Fibroblast of skin of back (primary cell): ENCODE measurements at regions not wholly inside any gene's neighbourhood (a gene's known extent, or its start where the extent isn't known, plus 50 kb on each side); places are given as distances from the start of the nearest gene placed in this dataset.

Experiments
- DNase-seq: peaks from one replicate; pipeline ENCODE4 v3.0.0-alpha.2; 2013

DNA sequence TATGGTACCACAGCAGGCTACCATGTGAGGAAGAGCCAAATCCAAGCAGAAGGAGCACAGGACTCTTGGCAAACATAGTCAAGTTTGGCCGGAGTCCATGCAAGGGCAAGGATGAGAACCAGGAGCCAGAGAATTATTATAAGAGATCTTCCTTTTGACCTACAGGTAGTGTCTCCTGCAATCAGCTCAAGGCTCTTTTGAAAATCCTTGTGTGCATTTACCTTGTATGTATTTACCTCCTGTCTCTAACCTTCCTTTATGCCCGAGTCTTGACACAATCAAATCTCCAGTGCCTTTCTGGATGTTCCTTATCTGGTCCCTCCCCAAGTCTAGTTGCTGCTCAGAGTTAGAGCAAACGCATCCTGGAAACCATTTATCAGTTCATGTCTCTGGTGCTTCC, 855.0 kb upstream of the CELF4 start:
- DNase-seq: no peak

DNA sequence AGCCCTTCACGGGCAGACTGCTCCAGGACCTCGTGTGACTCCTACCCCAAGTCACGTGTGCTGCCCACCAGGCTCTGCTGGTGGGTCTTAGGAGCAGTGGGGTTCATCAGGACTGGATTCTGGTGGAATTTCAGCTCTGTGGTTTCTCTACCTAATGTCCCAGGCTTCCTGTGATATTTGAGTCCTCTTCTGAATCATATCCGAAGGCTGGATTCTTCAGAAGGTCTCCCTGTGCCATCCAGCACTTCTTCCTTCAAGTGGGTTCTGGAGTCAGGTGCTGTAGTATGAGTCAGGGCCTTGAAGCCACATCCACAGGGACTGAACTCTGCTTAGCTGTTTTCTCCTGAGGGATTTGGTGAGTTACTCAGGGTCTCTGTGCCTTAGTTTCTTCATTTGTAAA, 850.2 kb upstream of the CELF4 start:
- no peak for DNase-seq

DNA sequence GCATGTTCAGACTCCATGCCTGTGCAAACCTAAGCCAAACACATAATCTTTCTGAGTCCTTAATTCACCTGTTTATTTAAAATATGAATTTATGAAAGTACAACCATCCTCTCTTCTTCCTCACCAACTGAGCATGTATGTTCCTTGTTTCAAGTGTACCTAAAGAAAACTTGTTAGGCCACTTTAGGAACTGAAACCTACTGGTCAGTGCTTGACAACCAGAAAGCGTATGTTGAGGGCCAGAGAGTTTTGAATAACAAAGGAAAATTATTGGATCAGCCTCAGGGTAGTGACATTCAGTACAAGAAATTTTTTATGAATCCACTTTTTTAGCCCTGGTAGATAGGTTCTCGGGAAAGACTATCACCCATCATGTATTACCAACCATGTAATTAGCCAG, 847.6 kb upstream of the CELF4 start:
- no peak for DNase-seq

DNA sequence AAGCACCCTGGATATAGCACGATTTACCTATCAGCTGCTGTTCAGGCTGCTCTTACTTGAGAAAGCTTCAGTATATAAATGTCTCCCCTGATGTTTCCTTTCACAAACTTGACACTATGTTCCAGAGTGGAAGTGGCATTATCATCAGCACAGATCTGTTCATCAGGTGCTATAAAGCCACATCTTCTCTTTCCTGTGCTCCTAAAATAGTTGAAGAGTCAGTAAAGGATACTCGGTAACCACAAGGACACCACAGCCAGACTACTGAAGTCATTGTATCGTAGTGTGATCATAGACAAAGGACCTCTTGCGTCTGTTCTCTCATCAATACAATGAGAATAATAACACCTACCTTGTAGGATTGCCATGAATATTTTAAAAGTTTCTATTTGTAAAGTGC, 841.0 kb upstream of the CELF4 start:
- DNase-seq: no peak

DNA sequence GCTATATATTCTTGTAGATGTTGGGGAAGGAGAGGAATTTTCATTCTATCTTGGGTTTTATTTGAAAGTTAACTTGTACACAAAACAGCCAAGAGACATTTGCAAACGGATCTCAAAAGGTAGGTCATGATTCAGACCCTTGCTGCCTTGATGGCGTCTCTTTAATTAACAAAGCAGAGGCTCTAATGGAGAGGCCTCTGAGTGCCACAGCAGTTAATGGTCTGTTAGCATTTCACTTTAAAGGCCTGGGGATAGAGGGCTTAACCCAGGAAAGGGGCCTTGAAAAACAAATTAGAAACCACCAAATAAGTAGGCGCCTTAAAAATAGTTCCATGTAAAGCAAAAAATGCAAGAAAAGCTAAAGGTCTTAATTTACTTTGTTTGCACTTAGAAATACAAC, 836.9 kb upstream of the CELF4 start:
- no peak for DNase-seq

DNA sequence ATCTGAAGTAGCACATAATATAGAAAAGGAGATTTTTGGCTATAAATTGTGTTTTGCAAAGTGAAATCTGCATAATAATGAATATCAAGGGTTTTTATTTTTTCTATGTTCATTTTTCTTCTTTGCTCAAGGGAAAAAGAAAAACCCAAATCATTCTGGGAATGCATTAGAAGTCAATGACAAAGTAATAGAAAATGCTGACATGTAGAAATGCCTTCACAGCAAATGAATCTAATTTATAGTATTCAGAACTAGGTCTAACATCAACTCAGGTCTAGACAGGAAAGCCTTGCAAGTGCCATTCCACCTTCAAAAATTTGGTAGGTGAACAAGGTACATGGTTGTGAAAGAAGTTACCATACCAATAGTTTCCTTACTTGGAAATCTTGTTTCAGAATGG, 831.5 kb upstream of the CELF4 start:
- no peak for DNase-seq

DNA sequence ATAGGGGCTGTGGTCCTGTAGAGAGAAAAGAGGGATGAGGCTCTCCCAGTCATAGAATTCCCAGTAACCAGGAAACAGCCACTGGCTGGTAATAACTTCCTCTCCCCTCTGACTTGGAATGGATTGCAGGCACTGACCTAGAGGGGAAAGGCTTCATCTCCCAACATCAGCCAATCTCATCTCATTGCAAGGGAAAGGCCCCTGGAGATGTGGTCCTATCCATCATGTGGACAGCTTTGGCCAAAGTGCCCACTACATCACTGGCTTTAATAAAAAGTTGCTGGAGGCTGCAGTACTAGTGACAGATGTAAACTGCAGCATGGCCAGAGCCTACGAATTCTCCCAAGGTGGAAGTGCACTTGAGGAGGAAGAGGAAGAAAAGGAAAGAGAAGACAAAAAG, 820.5 kb upstream of the CELF4 start:
- DNase-seq: no peak

DNA sequence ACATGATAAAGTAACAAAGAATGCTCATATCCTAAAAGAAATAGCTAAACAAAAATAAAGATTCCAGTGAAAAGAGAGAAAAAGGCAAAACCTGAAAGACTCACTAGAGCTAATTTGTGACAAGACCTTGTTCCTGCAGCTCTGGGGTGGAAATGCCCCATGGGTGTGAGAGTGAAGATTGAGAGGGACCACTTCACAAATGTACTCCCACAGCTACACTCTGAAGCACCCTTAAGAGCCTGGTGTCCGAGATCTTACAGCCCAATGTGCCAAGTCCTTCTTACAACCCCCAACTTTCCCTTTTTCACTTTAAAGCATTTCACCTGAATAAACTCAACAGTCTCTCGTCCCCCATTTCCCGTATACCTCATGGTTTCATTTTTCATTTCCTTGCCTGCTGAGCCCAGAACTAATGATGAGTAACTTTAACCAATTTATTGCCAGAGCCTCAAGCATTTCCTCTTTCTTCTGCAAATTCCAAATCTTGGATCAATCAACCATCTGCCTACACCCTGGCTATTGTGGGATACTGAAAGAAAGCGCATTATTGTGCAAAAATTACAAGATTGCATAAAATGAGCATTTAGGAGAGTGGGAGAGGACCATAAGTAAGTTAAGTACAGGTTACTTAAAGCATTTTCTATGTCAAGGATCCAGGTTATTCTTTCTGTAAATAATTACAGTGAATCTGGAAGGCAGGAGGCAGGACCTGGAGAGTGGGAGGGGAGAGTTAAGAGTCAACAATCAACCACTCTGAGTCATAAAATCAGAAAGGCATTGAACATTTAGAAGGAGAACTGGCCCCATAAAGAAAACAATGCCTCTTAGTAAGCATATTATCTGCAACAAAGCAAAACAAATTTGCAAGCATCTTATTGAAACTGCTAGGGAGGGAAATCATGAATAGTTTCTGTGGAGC, 804.4 kb upstream of the CELF4 start:
- DNase-seq: no peak

DNA sequence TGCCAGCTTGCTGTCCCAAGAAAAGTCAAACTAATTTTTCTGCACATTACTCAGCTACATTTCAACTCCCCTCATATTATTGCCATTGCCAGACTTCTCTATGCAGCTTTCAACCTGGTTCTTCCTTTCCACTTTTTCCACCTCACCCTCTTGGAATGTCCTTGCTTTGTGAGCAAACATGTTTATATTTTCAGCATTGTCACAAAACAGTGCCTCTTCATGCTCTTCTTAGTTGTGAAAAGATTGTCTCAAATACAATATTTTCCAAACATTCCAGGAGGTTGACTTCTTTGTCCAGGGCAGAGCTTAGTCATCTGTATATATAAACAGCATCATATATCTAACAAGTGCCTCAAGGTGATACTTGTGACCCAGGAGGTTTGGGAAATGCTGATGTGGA, 803.3 kb upstream of the CELF4 start:
- no peak for DNase-seq

DNA sequence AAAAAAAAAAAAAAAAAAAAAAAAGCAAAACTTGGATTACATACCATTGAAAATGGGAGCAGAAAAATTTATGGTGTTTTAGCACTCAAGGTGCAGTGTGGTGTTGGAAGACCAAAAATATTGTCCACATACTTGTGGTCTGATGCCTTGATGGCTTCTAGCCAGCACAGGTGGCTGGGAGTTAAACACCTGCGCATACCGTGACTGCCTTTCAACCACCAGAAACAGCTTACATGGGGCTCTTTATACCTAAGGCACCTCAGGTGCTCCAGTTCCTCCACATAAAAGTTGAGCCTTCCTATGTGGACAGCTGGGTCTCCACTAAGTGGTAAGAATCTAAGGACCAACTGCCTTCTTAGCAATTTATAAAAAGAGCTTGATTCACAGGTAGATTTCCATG, 802.6 kb upstream of the CELF4 start:
- no peak for DNase-seq

DNA sequence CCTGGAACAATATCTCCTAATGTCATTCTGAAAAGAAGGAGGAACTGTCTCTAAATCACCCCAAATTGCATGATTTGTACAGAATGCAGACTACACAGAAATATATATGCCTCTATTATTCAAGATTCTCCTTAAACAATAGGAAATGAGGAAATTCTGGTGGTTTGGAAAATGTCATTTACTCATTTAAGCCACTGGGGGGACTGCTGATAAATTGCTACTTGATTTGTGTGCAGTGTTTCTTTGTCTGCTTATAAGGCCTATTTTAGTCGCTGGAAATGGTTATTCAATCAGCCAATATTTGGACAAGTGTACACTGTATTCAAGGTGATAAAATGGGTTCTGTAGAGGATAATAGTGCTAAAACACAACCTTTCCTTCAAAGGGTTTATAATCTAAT, 801.9 kb upstream of the CELF4 start:
- DNase-seq: no peak

DNA sequence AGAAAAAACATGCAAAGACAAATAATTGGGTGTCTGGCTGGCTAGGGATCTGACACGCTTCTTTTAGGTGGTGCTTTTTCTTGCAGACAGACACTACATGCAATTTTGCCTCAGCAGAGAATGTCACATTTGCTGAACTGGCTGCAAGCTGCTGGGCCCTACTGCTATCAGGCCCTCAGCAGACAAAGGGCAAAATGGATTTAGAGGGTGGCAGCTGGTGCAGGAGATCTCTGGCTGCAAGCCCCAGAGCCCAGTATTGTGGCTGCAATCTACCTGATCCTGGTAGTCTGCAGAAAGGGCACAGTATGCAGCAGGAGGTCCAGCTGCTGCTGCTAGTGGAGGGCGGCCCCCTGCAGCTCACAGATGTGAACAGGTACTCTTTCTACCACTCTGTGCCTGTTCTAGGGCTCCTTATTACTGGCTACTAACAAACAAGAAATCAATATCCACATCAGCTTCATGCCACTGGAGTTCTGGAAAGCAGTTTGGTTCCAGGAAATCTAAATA, 796.7 kb upstream of the CELF4 start:
- no peak for DNase-seq

DNA sequence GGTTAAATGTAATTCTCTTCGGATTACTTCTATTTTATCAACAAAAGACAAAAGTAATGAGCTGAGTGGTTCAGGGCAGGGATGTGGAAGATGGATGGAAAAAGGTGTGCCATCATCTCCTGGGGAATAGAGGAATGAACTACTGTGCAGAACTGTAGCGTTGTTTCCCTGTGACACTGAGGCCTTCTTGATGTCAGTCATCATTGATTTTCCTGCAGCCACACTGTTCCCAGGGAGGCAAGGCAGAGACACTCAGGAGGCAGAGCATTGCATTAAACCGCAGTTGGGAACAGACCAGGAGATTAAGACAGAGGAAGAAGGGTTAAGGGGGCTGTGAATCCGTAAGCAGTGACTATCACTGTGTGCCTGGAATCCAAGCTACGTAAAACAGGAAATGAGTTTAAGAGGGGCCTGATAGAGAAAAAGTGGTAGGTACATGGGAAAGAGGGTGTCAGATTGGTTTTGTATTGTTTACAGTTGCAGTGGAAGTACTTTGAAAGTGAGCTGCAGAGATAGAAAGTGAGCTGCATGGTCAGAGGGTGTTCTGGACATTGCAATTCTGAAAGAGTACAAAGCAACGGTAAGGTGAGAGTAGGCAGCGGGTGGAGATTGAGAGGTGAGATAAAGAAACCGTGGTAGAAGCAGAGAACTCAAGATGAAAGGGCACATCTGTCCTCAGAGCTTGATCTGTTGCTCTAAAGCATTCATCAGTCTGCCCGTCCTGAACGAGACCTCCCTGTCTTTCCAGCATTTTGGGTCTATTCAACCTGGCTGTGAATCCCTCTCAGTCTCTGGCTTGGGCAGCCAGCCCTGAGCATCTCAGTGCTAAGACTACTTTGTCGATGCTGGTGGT, 793.4 kb upstream of the CELF4 start:
- no peak for DNase-seq

DNA sequence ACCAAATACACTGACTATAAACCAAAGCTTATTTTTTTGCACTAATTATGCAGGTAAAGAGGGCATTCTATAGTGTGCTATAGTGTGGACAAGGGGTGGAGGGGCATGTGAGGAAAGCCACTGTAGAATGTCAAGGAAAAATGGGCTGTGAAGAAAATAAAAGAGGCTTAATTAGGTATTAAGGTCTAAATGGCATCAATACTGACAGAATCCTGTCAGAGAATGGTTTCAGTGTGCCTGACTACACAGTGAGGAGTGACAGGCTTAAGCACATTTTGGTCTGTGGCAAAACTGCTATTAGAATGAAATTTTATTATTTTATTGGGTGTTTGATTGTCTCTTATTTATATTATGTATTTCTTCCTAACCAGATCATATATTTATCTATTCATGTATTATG, 787.6 kb upstream of the CELF4 start:
- DNase-seq: no peak

DNA sequence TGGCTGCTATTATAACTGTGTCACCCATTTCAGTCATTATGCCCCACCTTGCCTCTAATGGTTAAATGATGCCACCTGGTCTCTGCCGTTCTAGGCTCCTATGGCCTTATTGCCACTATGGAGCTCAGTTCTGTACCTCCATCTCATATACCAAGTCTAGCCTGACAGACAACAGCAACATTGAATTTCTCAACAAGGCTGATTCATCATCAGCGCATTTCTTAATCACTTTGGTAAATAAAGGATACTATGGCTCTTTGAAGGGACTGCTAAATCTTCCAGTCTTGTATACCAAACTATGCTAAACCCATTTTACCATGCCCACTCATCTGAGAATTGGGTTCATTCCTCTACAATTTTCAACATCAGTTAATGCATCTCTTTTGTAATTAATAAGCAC, 784.5 kb upstream of the CELF4 start:
- no peak for DNase-seq

DNA sequence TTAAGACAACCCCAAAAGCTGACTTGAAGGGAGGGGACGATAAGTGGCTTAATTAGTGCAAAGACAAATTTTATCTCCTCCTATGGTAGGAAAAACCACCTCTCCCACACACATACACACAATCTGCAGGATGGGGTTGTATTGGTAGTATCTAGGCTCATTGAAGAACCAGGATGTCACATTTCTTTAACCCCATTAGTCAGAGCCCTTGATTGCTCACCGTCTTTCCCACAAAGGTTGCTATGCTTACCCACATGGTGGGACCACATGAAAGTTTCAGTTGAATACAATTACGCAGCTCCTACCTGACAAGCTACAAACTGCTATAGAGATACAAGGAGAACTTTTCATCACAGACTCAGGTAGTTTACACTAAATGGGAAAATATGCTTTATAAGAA, 765.0 kb upstream of the CELF4 start:
- no peak for DNase-seq

DNA sequence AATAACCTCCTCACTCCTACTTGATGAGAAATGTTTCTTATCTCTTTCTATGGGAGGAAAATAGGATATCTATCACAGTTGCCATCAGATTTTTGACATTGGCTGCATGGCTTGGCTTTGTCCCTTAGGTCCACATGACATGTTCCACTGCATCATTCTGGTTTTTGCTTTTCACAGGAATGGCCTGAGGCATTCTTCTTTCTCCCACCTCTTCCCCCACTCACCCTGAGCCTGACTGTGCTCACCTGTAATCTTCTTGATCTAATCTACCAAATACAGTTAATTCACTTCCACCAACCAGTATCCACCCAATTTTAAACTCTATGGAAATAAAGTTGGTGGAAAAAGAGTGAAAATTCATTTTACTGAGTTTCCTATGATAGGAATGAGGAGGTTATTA, 763.5 kb upstream of the CELF4 start:
- DNase-seq: no peak

DNA sequence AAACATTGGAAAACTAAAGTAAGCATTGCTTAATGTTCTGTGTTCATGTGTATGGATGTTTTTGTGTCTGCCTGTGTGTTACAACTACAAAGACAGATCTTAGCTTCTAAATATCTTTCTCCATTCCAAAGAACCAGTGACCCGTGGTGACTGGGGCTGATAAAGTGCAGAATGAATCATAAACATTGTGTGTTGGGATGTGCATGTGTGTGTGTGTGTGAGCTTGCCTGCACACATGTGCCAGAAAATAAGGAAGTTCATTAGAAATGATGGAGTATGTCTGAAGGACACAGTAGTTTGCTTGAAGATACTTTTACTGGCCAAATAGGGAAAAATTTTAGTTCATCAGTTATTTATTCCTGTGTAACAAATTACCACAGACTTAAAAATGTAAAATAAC, 756.6 kb upstream of the CELF4 start:
- no peak for DNase-seq

DNA sequence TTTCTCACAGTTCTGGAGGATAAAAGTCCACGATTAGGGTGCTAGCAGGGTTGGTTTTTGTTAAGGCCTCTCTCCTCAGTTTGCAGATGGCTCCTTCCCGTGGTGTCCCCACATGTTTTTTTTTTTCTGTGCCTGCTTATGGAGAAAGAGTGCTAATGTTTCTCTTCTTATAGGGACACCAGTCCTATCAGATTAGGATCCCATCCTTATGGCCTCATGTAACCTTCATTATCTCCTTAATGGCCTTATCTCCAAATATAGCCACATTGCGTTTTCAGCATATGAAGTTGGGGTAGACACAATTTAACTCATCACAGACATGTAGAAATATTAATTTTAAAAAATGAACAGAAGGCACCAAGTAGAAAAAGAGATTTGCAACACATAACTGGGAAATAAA, 755.7 kb upstream of the CELF4 start:
- DNase-seq: no peak

DNA sequence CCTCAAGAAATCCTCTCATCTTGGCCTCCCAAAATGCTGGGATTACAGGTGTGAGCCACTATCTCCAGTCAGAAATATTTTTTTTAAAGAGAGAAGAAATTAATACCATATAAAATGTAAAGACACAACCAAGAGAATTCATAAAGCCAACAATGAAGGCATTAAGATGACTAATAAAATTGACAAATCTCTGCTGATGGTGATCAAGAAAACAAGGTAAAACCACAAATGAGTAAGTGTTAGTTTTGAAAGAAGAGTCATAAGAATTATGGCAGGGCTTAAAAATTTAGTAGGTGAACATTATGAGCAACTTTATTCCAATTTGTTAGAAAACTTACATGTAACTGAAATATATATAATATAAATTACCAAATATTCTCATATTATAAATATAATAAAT, 752.8 kb upstream of the CELF4 start:
- no peak for DNase-seq

DNA sequence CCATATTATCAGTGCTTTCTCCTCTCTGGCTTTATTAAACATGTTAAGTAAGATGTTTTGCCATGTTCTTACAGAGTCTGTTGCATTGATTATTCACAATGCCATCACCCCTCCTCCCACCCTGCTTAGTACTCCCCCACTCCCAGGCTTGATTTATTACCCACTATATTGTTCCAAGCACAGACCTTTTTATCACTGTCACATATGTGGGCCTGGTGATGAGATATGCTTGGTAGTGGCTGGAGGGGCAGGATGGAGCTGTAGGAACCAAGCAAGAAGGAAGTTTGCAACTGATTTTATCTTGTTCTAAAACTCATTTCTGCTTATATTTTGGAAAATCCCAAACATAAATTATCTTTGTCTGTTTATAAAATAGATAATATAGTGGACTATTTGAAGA, 748.2 kb upstream of the CELF4 start:
- DNase-seq: no peak

DNA sequence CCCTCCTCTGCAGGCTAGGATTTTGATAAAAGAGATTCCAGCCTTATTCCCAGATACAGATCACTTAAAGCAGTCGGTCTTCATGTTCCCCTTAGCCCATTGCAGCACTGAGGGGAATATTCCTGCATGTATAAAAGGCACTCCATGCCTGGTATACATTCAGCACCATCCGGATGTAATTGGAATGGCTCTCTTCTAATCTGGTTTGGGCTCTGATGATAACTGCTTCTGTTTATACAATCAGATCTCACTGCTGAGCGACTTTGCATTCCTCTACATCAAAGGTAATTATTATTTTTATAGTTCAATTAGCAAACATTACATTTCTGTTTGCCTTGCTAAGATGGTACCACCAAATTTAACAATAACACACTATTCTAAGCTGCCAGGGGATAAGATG, 746.9 kb upstream of the CELF4 start:
- DNase-seq: no peak

DNA sequence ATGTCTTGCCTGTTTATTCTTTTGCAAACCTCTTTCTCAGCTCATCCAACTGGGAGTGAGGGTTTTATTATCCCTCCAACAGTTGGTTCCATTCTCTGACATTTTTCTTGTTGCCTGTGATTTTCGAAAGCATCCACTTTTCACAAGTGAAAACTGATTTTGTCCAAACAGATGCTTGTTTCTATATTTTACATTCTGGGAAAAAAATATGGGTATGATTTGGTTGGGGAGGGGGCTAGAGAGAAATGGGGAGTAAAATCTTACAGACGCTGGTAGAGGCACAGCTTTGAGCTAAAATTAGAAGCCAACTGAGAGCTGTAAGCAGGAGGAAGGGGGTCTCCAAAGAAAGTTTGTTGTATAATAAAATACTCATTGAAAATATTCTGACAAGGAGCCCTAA, 745.3 kb upstream of the CELF4 start:
- no peak for DNase-seq

DNA sequence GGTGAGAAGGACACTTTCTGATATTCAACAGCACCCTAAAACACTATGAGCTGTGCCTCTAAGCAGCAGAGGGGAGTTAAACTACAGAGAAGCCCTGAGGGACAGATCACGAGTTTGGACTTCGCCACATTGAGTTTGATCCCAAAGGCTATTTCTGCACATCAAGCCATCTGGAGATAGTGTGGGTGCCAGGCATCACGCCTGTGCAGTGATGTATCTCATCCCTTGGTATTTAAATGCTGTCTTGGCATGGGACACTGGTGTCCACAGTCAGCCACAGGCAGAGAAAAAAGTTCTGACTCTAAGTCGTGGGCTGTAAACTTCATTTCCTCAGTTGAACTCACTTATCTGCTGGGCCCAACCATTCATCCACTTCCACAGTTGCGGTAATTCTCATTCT, 742.3 kb upstream of the CELF4 start:
- no peak for DNase-seq
